ENCODE measurements at regions not wholly inside any gene's neighbourhood (a gene's known extent, or its start where the extent isn't known, plus 50 kb on each side); places are given as distances from the start of the nearest gene placed in this dataset.
A peak's percentile ranks its signal among the peaks of the same experiment; 100 is the strongest.
"Not testable (repeated sequence)": the region's sequence is repeated elsewhere in the genome, so short reads cannot be mapped to it uniquely, and the experiment has no call there.

DNA sequence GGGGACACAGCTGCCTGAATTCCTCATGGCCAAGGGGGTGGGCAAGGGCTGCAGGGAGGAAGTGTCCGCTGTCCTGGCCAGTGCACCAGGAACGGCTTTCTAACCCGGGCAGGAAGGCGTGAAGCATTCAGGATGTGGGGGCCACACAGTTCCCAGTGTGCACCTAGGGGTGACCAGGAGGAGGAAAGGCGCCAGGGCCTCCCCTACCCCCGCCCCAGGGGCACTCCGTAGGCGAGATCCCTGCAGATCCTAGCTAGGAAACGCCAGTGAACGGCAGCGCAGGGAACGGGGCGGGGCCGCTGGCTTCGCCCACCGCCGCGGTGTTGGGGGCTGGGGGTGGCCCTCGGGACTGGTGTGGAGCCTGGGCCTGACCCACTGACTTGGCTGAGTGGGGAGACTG is 199.6 kb downstream of the USP22 start:
- H3K27me3 ChIP-seq (replicated peaks; ENCODE audit: control insufficient read depth, insufficient read depth, low read length); DNase-seq; POLR2A ChIA-PET; H3K27me3 Mint-ChIP-seq (ENCODE audit: insufficient read depth, unreplicated experiment); CTCF ChIA-PET; H3K36me3 Mint-ChIP-seq (ENCODE audit: insufficient read depth, unreplicated experiment); H3K4me3 ChIP-seq (ENCODE audit: low read depth, low read length); H3K4me1 ChIP-seq; BruUV-seq (replicated peaks); H3K9me3 ChIP-seq; H3K9me3 Mint-ChIP-seq (ENCODE audit: unreplicated experiment); H3K4me1 Mint-ChIP-seq (ENCODE audit: low read depth, unreplicated experiment); H3K27ac Mint-ChIP-seq (ENCODE audit: unreplicated experiment); H3K36me3 ChIP-seq (ENCODE audit: control insufficient read depth, insufficient read depth, low read length): not testable (repeated sequence)
- H3K4me3 Mint-ChIP-seq (ENCODE audit: unreplicated experiment) = peak overlapping the region; percentile 21
- intact Hi-C loops (cut with micrococcal nuclease; ENCODE audit: unreplicated experiment) = loop anchor here (10.0 kb wide), 1 partner anchor 618 kb away; no protein-coding TSS in a partner anchor

DNA sequence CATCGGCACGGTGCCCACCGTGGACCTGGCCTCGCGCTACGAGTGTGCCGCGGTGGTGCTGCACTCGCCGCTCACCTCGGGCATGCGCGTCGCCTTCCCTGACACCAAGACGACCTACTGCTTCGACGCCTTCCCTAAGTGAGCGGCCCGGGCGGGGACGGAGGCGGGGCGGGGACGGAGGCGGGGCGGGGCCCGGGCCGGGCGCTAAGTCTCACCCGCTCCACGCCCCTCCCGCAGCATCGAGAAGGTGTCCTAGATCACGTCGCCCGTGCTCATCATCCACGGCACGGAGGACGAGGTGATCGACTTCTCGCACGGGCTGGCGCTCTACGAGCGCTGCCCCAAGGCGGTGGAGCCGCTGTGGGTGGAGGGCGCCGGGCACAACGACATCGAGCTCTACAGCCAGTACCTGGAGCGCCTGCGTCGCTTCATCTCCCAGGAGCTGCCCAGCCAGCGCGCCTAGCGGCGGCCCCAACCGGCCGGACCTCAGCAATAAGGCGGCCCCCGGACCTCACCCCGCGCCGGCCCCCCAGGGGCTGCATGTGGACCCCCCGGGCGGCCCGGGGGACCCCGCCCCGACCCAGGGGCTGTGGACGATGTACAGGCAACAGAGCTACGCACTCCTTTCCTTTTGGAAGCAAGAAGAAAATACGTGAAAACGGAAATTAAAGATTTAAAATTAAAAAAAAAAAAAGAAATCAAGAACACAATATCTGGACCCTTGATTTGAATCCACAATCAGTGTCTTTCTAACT is 198.8 kb downstream of the USP22 start:
- H3K27me3 ChIP-seq (replicated peaks; ENCODE audit: control insufficient read depth, insufficient read depth, low read length); H3K9me3 ChIP-seq; H3K27me3 Mint-ChIP-seq (ENCODE audit: insufficient read depth, unreplicated experiment); BruUV-seq (replicated peaks); CTCF ChIA-PET; H3K36me3 ChIP-seq (ENCODE audit: control insufficient read depth, insufficient read depth, low read length); H3K36me3 Mint-ChIP-seq (ENCODE audit: insufficient read depth, unreplicated experiment); H3K27ac Mint-ChIP-seq (ENCODE audit: unreplicated experiment); POLR2A ChIA-PET; H3K9me3 Mint-ChIP-seq (ENCODE audit: unreplicated experiment); H3K4me1 Mint-ChIP-seq (ENCODE audit: low read depth, unreplicated experiment); H3K4me1 ChIP-seq: not testable (repeated sequence)
- peak in 1 of 2 experiments; percentile 30 for DNase-seq
- peak overlapping the region; percentile 54 for H3K4me3 Mint-ChIP-seq (ENCODE audit: unreplicated experiment)
- intact Hi-C loops (cut with micrococcal nuclease; ENCODE audit: unreplicated experiment) = loop anchor here (10.0 kb wide), 1 partner anchor 619 kb away; no protein-coding TSS in a partner anchor
- H3K4me3 ChIP-seq (ENCODE audit: low read depth, low read length) = peak overlapping the region; percentile 25

DNA sequence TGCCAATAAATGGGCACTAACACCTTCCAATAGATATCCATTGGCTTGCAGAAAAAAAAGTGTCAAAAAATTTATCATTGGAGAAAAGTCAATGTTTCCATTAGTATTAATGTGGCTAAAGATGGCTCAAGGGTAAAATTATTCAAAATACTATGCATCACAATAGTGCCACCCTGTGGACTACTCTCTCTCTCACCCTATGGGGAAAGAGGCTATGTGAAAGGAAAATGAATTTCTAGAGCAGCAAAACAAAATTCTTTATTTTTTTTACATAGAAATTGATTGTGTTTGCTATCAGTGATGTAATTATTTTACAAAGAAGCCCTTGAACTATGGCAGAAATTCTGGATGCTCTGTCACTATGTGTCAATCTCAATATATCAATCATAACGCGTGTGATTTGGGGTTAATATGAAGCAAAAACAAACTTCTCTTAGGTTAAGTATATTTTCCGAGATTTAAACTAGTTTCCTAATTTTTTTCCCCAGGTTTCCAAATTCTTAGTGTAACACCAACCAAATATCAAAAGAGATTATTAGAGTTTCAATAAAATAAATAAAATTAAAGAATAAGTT is 193.9 kb downstream of the USP22 start:
- H3K36me3 ChIP-seq (ENCODE audit: control insufficient read depth, insufficient read depth, low read length); H3K36me3 Mint-ChIP-seq (ENCODE audit: insufficient read depth, unreplicated experiment); H3K4me1 ChIP-seq; H3K9me3 Mint-ChIP-seq (ENCODE audit: unreplicated experiment); POLR2A ChIA-PET; H3K4me3 ChIP-seq (ENCODE audit: low read depth, low read length); H3K4me3 Mint-ChIP-seq (ENCODE audit: unreplicated experiment); H3K9me3 ChIP-seq; CTCF ChIA-PET; H3K27me3 ChIP-seq (replicated peaks; ENCODE audit: control insufficient read depth, insufficient read depth, low read length); DNase-seq; BruUV-seq (replicated peaks); H3K27ac Mint-ChIP-seq (ENCODE audit: unreplicated experiment); H3K4me1 Mint-ChIP-seq (ENCODE audit: low read depth, unreplicated experiment): not testable (repeated sequence)
- intact Hi-C loops (cut with micrococcal nuclease; ENCODE audit: unreplicated experiment) = loop anchor here (2.0 to 10.0 kb wide), 2 partner anchors 48 to 624 kb away; no protein-coding TSS in a partner anchor
- TF ChIP-seq, protein P1, sequence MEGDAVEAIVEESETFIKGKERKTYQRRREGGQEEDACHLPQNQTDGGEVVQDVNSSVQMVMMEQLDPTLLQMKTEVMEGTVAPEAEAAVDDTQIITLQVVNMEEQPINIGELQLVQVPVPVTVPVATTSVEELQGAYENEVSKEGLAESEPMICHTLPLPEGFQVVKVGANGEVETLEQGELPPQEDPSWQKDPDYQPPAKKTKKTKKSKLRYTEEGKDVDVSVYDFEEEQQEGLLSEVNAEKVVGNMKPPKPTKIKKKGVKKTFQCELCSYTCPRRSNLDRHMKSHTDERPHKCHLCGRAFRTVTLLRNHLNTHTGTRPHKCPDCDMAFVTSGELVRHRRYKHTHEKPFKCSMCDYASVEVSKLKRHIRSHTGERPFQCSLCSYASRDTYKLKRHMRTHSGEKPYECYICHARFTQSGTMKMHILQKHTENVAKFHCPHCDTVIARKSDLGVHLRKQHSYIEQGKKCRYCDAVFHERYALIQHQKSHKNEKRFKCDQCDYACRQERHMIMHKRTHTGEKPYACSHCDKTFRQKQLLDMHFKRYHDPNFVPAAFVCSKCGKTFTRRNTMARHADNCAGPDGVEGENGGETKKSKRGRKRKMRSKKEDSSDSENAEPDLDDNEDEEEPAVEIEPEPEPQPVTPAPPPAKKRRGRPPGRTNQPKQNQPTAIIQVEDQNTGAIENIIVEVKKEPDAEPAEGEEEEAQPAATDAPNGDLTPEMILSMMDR (IDR thresholded peaks at IDR 0.05; ENCODE audit: insufficient read depth in 1 of 2, low read depth in 1 of 2, low read length in 1 of 2, severe bottlenecking in 1 of 2, unreplicated experiment in 1 of 2) = peak in 1 of 2 experiments; percentile 25
- peaks cover 14% of the 10 kb centered on the region for H3K27me3 Mint-ChIP-seq (ENCODE audit: insufficient read depth, unreplicated experiment)

DNA sequence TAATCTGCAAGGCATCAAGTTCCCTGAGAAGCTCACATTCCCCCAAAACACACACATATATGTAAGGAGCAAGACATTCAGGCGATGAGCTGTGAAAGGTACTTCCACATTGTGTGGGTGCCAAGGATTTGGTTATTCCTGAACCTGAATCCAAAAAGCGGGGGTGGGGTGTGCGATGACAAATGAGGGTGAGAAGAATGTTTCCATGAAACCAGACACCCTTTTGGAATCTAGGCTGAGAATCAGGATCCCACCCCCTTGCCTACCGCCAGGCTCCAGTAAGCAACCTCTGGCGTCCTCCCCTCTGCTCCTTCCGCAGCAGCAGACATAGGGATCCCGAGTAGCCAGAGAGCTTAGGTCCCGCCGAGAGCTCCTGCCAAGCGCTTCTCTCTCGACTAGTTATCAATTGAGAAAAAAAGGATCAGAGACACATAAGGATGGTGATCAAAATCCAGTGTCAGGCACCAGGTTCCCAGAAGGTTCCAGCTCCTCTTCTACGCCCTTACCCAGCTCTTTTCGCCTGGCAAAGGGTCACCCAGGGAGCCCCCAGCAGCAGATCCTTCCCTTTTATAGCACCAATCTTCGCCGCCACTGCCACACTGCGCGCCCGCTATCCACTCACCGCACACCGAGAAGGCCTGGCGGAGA is 191.1 kb downstream of the USP22 start:
- CTCF ChIA-PET = interaction anchor here (0.6 kb wide), 1 partner anchor 67 kb away, joined by 3 read pairs; no protein-coding TSS in a partner anchor

More for the DNA sequence above, 191.1 kb downstream of the USP22 start:
- H3K9me3 Mint-ChIP-seq (ENCODE audit: unreplicated experiment); H3K4me1 Mint-ChIP-seq (ENCODE audit: low read depth, unreplicated experiment); H3K27me3 ChIP-seq (replicated peaks; ENCODE audit: control insufficient read depth, insufficient read depth, low read length); DNase-seq; intact Hi-C loops (cut with micrococcal nuclease; ENCODE audit: unreplicated experiment); H3K36me3 ChIP-seq (ENCODE audit: control insufficient read depth, insufficient read depth, low read length); BruUV-seq (replicated peaks); H3K9me3 ChIP-seq; H3K36me3 Mint-ChIP-seq (ENCODE audit: insufficient read depth, unreplicated experiment); H3K4me3 ChIP-seq (ENCODE audit: low read depth, low read length); H3K27ac Mint-ChIP-seq (ENCODE audit: unreplicated experiment); H3K4me1 ChIP-seq: not testable (repeated sequence)
- Mint-ChIP-seq H3K27me3 (ENCODE audit: insufficient read depth, unreplicated experiment) (peaks cover 18% of the 10 kb centered on the region), H3K4me3 (ENCODE audit: unreplicated experiment) (peak overlapping the region; percentile 75)
- POLR2A ChIA-PET = interaction anchor here (0.6 to 0.9 kb wide), 2 partner anchors 24 to 57 kb away, joined by 3 to 4 read pairs; no protein-coding TSS in a partner anchor
